ENCODE measurements at regions not wholly inside any gene's neighbourhood (a gene's known extent, or its start where the extent isn't known, plus 50 kb on each side); places are given as distances from the start of the nearest gene placed in this dataset.

GRCh38 chr16:86239381-86239780, 270.9 kb upstream of the FOXF1 start:
- no peak for FAIRE-seq
- no peak for TF ChIP-seq CTCF (IDR thresholded peaks at IDR 0.05; ENCODE audit: insufficient read depth, missing control alignments)
- no peak for DNase-seq (ENCODE audit: insufficient read length, low spot score)

- DNase-seq (ENCODE audit: insufficient read length, low spot score): no peak
- FAIRE-seq: no peak
- TF ChIP-seq CTCF (IDR thresholded peaks at IDR 0.05; ENCODE audit: insufficient read depth, missing control alignments): no peak
Observed at GRCh38 chr16:86240716-86241363, 269.5 kb upstream of the FOXF1 start.

GRCh38 chr16:86241681-86242080, 268.6 kb upstream of the FOXF1 start:
- DNase-seq (ENCODE audit: insufficient read length, low spot score) (no peak), FAIRE-seq (no peak)
- TF ChIP-seq CTCF (IDR thresholded peaks at IDR 0.05; ENCODE audit: insufficient read depth, missing control alignments): no peak

GRCh38 chr16:86242244-86243122, 267.8 kb upstream of the FOXF1 start:
- no peak for FAIRE-seq
- DNase-seq (ENCODE audit: insufficient read length, low spot score): no peak
- TF ChIP-seq CTCF (IDR thresholded peaks at IDR 0.05; ENCODE audit: insufficient read depth, missing control alignments): no peak

GRCh38 chr16:86243123-86243473, 267.2 kb upstream of the FOXF1 start:
- DNase-seq (ENCODE audit: insufficient read length, low spot score): no peak
- TF ChIP-seq CTCF (IDR thresholded peaks at IDR 0.05; ENCODE audit: insufficient read depth, missing control alignments): no peak
- FAIRE-seq: no peak

GRCh38 chr16:86243571-86244154, 266.7 kb upstream of the FOXF1 start:
- no peak for TF ChIP-seq CTCF (IDR thresholded peaks at IDR 0.05; ENCODE audit: insufficient read depth, missing control alignments)
- DNase-seq (ENCODE audit: insufficient read length, low spot score) (no peak), FAIRE-seq (no peak)
